IMR-90 (cell line): ENCODE measurements at regions not wholly inside any gene's neighbourhood (a gene's known extent, or its start where the extent isn't known, plus 50 kb on each side); places are given as distances from the start of the nearest gene placed in this dataset.

Source experiments
- ATAC-seq: fragments of 200-7000 bp; cut with Tn5 transposase; 2 replicates; pipeline ENCODE4 v1.9.1; 2020; ENCODE audit warnings: low read depth, mild to moderate bottlenecking, moderate library complexity
- BruUV-seq: library from RNA; stranded (reverse); fragments of 400-500 nt; replicated peaks from 2 replicates; lab custom pipeline; 2021; lab: Mats Ljungman, UMichigan
- CTCF ChIA-PET: fragments of 300-600 bp; formaldehyde crosslinking; extraction: SDS; loops from one replicate; lab custom pipeline; 2021; ENCODE audit warnings: antibody characterized with exemption; lab: Yijun Ruan, JAX
- POLR2A ChIA-PET: fragments of 300-600 bp; sonication (Branson Sonifier 250); formaldehyde crosslinking; loops from one replicate; lab custom pipeline; 2022; ENCODE audit warnings: antibody characterized with exemption; ENCODE audit not compliant: unreplicated experiment; lab: Charles Lee
- DNase-seq: peaks from one replicate; pipeline ENCODE4 v3.0.0; 2013
- H2AFZ ChIP-seq: replicated peaks from 2 replicates; pipeline ENCODE3; 2013; ENCODE audit warnings: low read length, mild to moderate bottlenecking; ENCODE audit not compliant: poor library complexity
- H2AK5ac ChIP-seq: 2 replicates; pipeline ENCODE4 v1.6.1; 2013; ENCODE audit warnings: low read depth, low read length, inconsistent platforms
- H2AK9ac ChIP-seq: replicated peaks from 2 replicates; pipeline ENCODE3; 2013; ENCODE audit warnings: mild to moderate bottlenecking, low read depth, low read length, moderate library complexity; ENCODE audit not compliant: poor library complexity
- H2BK120ac ChIP-seq: 2 replicates; pipeline ENCODE4 v1.6.1; 2013; ENCODE audit warnings: low read depth, low read length, inconsistent platforms
- H2BK15ac ChIP-seq: 3 replicates; pipeline ENCODE4 v1.6.1; 2013; ENCODE audit warnings: low read depth, low read length, inconsistent platforms
- H2BK20ac ChIP-seq: 2 replicates; pipeline ENCODE4 v1.6.1; 2013; ENCODE audit warnings: low read depth, mild to moderate bottlenecking, inconsistent platforms, low read length, moderate library complexity
- H2BK5ac ChIP-seq: 2 replicates; pipeline ENCODE4 v1.6.1; 2013; ENCODE audit warnings: mild to moderate bottlenecking, low read depth, low read length, inconsistent platforms; ENCODE audit not compliant: poor library complexity, severe bottlenecking
- H3K14ac ChIP-seq: replicated peaks from 2 replicates; pipeline ENCODE4 v1.6.1; 2013; ENCODE audit warnings: low read depth, low read length, inconsistent platforms
- H3K18ac ChIP-seq: 2 replicates; pipeline ENCODE4 v1.6.1; 2013; ENCODE audit warnings: low read depth, low read length, control low read depth
- H3K23ac ChIP-seq: 2 replicates; pipeline ENCODE4 v1.6.1; 2013; ENCODE audit warnings: low read depth, low read length, inconsistent platforms
- H3K27ac ChIP-seq: 2 replicates; pipeline ENCODE4 v1.5.1; 2013; ENCODE audit warnings: mild to moderate bottlenecking, control low read depth, low read length; ENCODE audit not compliant: insufficient read depth
- H3K27me3 ChIP-seq: 2 replicates; pipeline ENCODE4 v1.6.1; 2013; ENCODE audit warnings: low read length; ENCODE audit not compliant: control insufficient read depth, insufficient read depth
- H3K36me3 ChIP-seq: 2 replicates; pipeline ENCODE4 v1.6.1; 2013; ENCODE audit warnings: low read length, mixed read lengths; ENCODE audit not compliant: control insufficient read depth, insufficient read depth
- H3K4ac ChIP-seq: 2 replicates; pipeline ENCODE4 v1.6.1; 2013; ENCODE audit warnings: low read depth, low read length, inconsistent platforms
- H3K4me1 ChIP-seq: 2 replicates; pipeline ENCODE4 v1.6.1; 2013; ENCODE audit warnings: low read length, mixed read lengths; ENCODE audit not compliant: control insufficient read depth, insufficient read depth
- H3K4me2 ChIP-seq: 2 replicates; pipeline ENCODE4 v1.6.1; 2013; ENCODE audit warnings: low read depth, mild to moderate bottlenecking, control low read depth, low read length, moderate library complexity
- H3K4me3 ChIP-seq: 2 replicates; pipeline ENCODE4 v1.5.1; 2013; ENCODE audit warnings: low read depth, mild to moderate bottlenecking, control low read depth, low read length, moderate library complexity; ENCODE audit not compliant: insufficient read depth
- H3K56ac ChIP-seq: 2 replicates; pipeline ENCODE4 v1.6.1; 2013; ENCODE audit warnings: low read length, inconsistent platforms; ENCODE audit not compliant: insufficient read depth; ENCODE audit errors: extremely low read depth
- H3K79me1 ChIP-seq, 2 experiments: 2 replicates each; pipeline ENCODE4 v1.6.1; 2013; ENCODE audit warnings: low read length in 2 of 2, inconsistent platforms in 1 of 2, low read depth in 1 of 2
- H3K9ac ChIP-seq: 2 replicates; pipeline ENCODE4 v1.6.1; 2013; ENCODE audit warnings: low read depth, low read length, control low read depth
- H3K9me1 ChIP-seq: 2 replicates; pipeline ENCODE4 v1.6.1; 2013; ENCODE audit warnings: low read length, inconsistent platforms; ENCODE audit not compliant: insufficient read depth
- H3K9me3 ChIP-seq: 2 replicates; pipeline ENCODE4 v1.6.1; 2013; ENCODE audit warnings: low read length; ENCODE audit not compliant: control insufficient read depth, insufficient read depth
- H4K20me1 ChIP-seq: 2 replicates; pipeline ENCODE4 v1.6.1; 2013; ENCODE audit warnings: low read length, inconsistent platforms; ENCODE audit not compliant: insufficient read depth
- H4K5ac ChIP-seq: 2 replicates; pipeline ENCODE4 v1.6.1; 2013; ENCODE audit warnings: mild to moderate bottlenecking, low read depth, low read length, control low read depth
- H4K8ac ChIP-seq, 2 experiments: 2 replicates each; pipeline ENCODE4 v1.6.1; 2013; ENCODE audit warnings: low read depth in 2 of 2, low read length in 2 of 2, control low read depth in 1 of 2, inconsistent platforms in 1 of 2
- H4K91ac ChIP-seq: 2 replicates; pipeline ENCODE4 v1.6.1; 2013; ENCODE audit warnings: low read depth, low read length, inconsistent platforms; ENCODE audit not compliant: insufficient read depth
- BHLHE40 ChIP-seq: fragments of 150-350 bp; IDR thresholded peaks from 2 replicates; pipeline ENCODE4 v1.6.1; 2016; ENCODE audit warnings: mild to moderate bottlenecking, low read depth, low read length
- CEBPB ChIP-seq: IDR thresholded peaks from 2 replicates; pipeline ENCODE4 v1.6.1; 2012; ENCODE audit warnings: low read depth, low read length, improper control_type of control experiment
- MAFK ChIP-seq: IDR thresholded peaks from 2 replicates; pipeline ENCODE4 v1.6.1; 2012; ENCODE audit warnings: low read depth, low read length, improper control_type of control experiment
- RCOR1 ChIP-seq: IDR thresholded peaks from 2 replicates; pipeline ENCODE4 v1.6.1; 2012; ENCODE audit warnings: mild to moderate bottlenecking, low read length, improper control_type of control experiment; ENCODE audit not compliant: insufficient replicate concordance
- SMC3 ChIP-seq: fragments of 150-350 bp; IDR thresholded peaks from 2 replicates; pipeline ENCODE4 v1.6.1; 2016; ENCODE audit warnings: low read depth, mild to moderate bottlenecking, antibody characterized with exemption, low read length, moderate library complexity
- WGBS, 2 experiments: methylation state at CpG; one replicate each; pipeline versions ENCODE4 v1.1.5 to v1.1.7; 2013; ENCODE audit warnings: missing lambda C conversion rate in 2 of 2; ENCODE audit not compliant: insufficient read length in 1 of 2; ENCODE audit errors: extremely low coverage in 2 of 2; 5-methylcytosine and 5-hydroxymethylcytosine counted together
- dilution Hi-C: fragments of 300-500 bp; cut with HindIII; formaldehyde crosslinking; loops from one replicate; pipeline ENCODE4 v1.14.3; 2018; ENCODE audit warnings: low sequenced_read_pairs; ENCODE audit not compliant: unreplicated experiment
- in situ Hi-C: fragments of 300-500 bp; cut with MboI; formaldehyde crosslinking; loops from 3 replicates; pipeline ENCODE4 v1.14.3; 2019; ENCODE audit warnings: low sequenced_read_pairs, inconsistent platforms, mixed read lengths
- intact Hi-C: fragments of 100-400 bp; cut with micrococcal nuclease; formaldehyde crosslinking; loops from 2 replicates; pipeline ENCODE4 v1.10.0; 2022
- TF ChIP-seq, protein P1 (sequence below): conservative IDR thresholded peaks from 2 replicates; pipeline ENCODE4 v1.5.1; 2012; ENCODE audit warnings: mild to moderate bottlenecking, low read depth, low read length, improper control_type of control experiment

DNA sequence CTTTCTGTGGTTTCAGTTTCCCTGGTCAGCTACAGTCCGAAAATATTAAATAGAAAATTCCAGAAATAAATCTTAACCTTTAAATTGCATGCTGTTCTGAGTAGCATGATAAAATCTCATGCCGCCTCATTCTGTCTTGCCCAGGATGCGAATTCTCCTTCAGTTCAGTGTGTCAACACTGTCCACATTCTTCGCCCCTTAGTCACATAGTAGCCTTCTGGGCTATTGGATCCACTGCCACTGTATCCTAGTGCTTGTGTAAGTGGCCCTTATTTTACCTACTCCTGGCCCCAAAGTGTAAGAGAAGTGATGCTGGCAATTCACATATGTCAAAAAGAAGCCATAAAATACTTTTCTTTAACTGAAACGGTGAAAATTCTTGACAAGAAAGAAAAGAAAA is 129.6 kb downstream of the ZWINT start:
- no peak overlapping the region for H2AK5ac ChIP-seq
- H3K9me3 ChIP-seq = no peaks in the 10 kb centered on the region
- H2AK9ac ChIP-seq = no peak overlapping the region
- ChIA-PET POLR2A (no interaction called here), CTCF (interaction anchor here (0.7 kb wide), 1 partner anchor 1582 kb away, joined by 6 read pairs; no protein-coding TSS in a partner anchor)
- H2AFZ ChIP-seq = no peak overlapping the region
- in situ Hi-C loops = no loop called here
- WGBS, 2 experiments = no CpG with 5 or more reads among the region's 5 CpGs
- no peaks in the 10 kb centered on the region for H3K4me1 ChIP-seq
- no peak overlapping the region for H3K23ac ChIP-seq
- DNase-seq (no peak), ATAC-seq (no peak)
- H3K4me3 ChIP-seq = no peak overlapping the region
- BruUV-seq = no TSS peak
- no peak overlapping the region for H2BK20ac ChIP-seq
- no peak overlapping the region for H3K4me2 ChIP-seq
- no peak overlapping the region for H2BK5ac ChIP-seq
- TF ChIP-seq SMC3 = no peak
- TF ChIP-seq CEBPB = no peak
- TF ChIP-seq MAFK = no peak
- TF ChIP-seq BHLHE40 = no peak
- no peak for TF ChIP-seq RCOR1
- TF ChIP-seq, protein P1, sequence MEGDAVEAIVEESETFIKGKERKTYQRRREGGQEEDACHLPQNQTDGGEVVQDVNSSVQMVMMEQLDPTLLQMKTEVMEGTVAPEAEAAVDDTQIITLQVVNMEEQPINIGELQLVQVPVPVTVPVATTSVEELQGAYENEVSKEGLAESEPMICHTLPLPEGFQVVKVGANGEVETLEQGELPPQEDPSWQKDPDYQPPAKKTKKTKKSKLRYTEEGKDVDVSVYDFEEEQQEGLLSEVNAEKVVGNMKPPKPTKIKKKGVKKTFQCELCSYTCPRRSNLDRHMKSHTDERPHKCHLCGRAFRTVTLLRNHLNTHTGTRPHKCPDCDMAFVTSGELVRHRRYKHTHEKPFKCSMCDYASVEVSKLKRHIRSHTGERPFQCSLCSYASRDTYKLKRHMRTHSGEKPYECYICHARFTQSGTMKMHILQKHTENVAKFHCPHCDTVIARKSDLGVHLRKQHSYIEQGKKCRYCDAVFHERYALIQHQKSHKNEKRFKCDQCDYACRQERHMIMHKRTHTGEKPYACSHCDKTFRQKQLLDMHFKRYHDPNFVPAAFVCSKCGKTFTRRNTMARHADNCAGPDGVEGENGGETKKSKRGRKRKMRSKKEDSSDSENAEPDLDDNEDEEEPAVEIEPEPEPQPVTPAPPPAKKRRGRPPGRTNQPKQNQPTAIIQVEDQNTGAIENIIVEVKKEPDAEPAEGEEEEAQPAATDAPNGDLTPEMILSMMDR = no peak
- no peak overlapping the region for H3K9ac ChIP-seq
- H3K36me3 ChIP-seq = no peaks in the 10 kb centered on the region
- dilution Hi-C loops = no loop called here
- H2BK120ac ChIP-seq = no peak overlapping the region
- H3K14ac ChIP-seq = no peak overlapping the region
- no peak overlapping the region for H2BK15ac ChIP-seq
- intact Hi-C loops = no loop called here
- no peak overlapping the region for H3K4ac ChIP-seq
- H3K79me1 ChIP-seq = no peaks in the 10 kb centered on the region
- H4K5ac ChIP-seq = no peak overlapping the region
- H4K8ac ChIP-seq = no peak overlapping the region
- H3K27ac ChIP-seq = no peak overlapping the region
- no peaks in the 10 kb centered on the region for H3K27me3 ChIP-seq
- no peak overlapping the region for H3K18ac ChIP-seq
- no peaks in the 10 kb centered on the region for H4K20me1 ChIP-seq
- H3K56ac ChIP-seq = no peak overlapping the region
- H4K91ac ChIP-seq = no peak overlapping the region
- H3K9me1 ChIP-seq = no peaks in the 10 kb centered on the region
